GM12874 (cell line): ENCODE measurements at regions not wholly inside any gene's neighbourhood (a gene's known extent, or its start where the extent isn't known, plus 50 kb on each side); places are given as distances from the start of the nearest gene placed in this dataset.

ENCODE experiments used
- TF ChIP-seq, protein P1 (sequence below): IDR thresholded peaks from 2 replicates; pipeline ENCODE4 v1.5.1; 2011; ENCODE audit warnings: low read depth, mild to moderate bottlenecking, control low read depth, low read length, moderate library complexity; ENCODE audit not compliant: insufficient read depth

GRCh38 chr13:90630716-90631115 is 716.8 kb upstream of the MIR17HG start:
- TF ChIP-seq, protein P1, sequence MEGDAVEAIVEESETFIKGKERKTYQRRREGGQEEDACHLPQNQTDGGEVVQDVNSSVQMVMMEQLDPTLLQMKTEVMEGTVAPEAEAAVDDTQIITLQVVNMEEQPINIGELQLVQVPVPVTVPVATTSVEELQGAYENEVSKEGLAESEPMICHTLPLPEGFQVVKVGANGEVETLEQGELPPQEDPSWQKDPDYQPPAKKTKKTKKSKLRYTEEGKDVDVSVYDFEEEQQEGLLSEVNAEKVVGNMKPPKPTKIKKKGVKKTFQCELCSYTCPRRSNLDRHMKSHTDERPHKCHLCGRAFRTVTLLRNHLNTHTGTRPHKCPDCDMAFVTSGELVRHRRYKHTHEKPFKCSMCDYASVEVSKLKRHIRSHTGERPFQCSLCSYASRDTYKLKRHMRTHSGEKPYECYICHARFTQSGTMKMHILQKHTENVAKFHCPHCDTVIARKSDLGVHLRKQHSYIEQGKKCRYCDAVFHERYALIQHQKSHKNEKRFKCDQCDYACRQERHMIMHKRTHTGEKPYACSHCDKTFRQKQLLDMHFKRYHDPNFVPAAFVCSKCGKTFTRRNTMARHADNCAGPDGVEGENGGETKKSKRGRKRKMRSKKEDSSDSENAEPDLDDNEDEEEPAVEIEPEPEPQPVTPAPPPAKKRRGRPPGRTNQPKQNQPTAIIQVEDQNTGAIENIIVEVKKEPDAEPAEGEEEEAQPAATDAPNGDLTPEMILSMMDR: no peak

DNA sequence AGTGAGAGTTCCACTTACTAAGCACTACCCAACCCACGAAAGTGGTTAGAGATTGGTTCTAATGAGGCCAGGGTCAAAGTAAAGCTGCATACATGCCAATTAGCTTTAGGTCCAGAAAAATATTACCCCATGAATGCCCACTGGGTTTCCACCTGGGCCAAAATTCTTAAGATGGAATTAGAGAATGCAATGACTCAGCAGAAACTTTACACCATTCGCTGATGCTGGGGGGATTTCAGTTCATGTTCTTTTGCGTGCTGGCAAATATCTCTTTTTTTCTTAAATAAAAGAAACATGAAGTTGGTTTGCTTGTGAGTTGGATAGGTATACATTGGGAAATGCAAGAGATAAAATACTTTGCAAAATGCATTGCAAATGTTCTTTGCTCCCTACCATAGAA is 715.3 kb upstream of the MIR17HG start:
- TF ChIP-seq, protein P1: no peak

- TF ChIP-seq, protein P1: no peak
Measured at GRCh38 chr13:90633849-90634248, 713.6 kb upstream of the MIR17HG start.

- TF ChIP-seq, protein P1: no peak
Measured at GRCh38 chr13:90640976-90641375, 706.5 kb upstream of the MIR17HG start.

DNA sequence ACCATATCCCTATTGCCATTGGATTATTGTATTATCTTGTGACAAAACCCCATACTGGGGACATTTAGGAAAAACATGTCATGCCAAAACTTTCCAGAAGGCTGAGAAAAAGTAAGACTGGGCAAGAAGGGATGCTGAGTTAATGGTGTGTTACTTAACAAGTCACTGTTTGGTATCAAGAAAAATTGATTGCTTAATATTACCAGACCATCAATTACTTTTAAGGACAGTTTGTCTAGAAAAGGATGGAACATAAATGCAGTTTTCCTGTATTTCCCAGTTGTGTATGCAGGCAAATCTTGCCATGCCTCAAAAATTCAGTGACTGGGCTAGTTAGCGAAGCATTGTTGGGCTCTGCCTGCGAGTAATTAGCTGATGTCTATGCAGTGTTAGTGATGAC is 705.6 kb upstream of the MIR17HG start:
- TF ChIP-seq, protein P1: no peak

DNA sequence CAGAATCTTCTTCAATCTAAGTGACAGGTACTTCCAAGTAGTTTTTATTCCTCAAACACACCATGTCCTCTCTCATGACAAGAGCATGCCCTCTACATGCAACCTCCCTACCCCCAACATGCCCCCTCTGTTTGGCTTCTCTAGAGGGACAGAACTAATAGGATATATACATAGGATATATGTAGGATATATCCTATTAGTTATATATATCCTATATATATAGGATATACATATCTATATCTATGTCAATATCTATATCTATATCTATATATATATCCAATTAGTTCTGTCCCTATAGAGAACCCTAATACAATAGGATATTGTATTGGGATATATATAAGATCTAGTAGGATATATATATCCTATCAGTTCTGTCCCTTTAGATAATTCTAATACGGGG is 701.9 kb upstream of the MIR17HG start:
- TF ChIP-seq, protein P1: no peak

GRCh38 chr13:90648497-90648896 is 699.0 kb upstream of the MIR17HG start:
- TF ChIP-seq, protein P1: no peak

- TF ChIP-seq, protein P1: no peak
Measured at GRCh38 chr13:90652036-90652435, 695.5 kb upstream of the MIR17HG start.
